ENCODE measurements at regions not wholly inside any gene's neighbourhood (a gene's known extent, or its start where the extent isn't known, plus 50 kb on each side); places are given as distances from the start of the nearest gene placed in this dataset.

GRCh38 chr2:150729495-150729955 lies 242.1 kb upstream of the RND3 start:
- ChIA-PET POLR2A (no interaction called here), CTCF (no interaction called here)
- no peaks in the 10 kb centered on the region for H3K36me3 ChIP-seq (ENCODE audit: control insufficient read depth in 2 of 3, insufficient read depth in 3 of 3, low read length in 3 of 3)
- DNase-seq (no peak), ATAC-seq (no peak)
- peaks cover 0 to 6% (median 0%) of the 10 kb centered on the region in 5 donors for H3K27me3 Mint-ChIP-seq
- H3K27ac Mint-ChIP-seq = no peak overlapping the region
- peaks cover 0 to 7% (median 0%) of the 10 kb centered on the region in 11 donors for H3K9me3 Mint-ChIP-seq
- no peaks in the 10 kb centered on the region for H3K4me1 Mint-ChIP-seq
- H3K4me3 Mint-ChIP-seq = no peak overlapping the region
- H3K36me3 Mint-ChIP-seq = no peaks in the 10 kb centered on the region
- H3K27me3 ChIP-seq (ENCODE audit: control insufficient read depth in 2 of 2, insufficient read depth in 2 of 2, low read length in 2 of 2) = no peaks in the 10 kb centered on the region
- H3K9me3 ChIP-seq (ENCODE audit: control insufficient read depth in 2 of 3, low read length in 3 of 3) = no peaks in the 10 kb centered on the region
- no peak overlapping the region for H3K27ac ChIP-seq (ENCODE audit: low read depth, low read length)
- no peak overlapping the region for H3K4me3 ChIP-seq (ENCODE audit: low read length)
- no peaks in the 10 kb centered on the region for H3K4me1 ChIP-seq (ENCODE audit: control insufficient read depth in 2 of 2, insufficient read depth in 2 of 2, low read length in 2 of 2)
- intact Hi-C loops (cut with micrococcal nuclease) = no loop called here

DNA sequence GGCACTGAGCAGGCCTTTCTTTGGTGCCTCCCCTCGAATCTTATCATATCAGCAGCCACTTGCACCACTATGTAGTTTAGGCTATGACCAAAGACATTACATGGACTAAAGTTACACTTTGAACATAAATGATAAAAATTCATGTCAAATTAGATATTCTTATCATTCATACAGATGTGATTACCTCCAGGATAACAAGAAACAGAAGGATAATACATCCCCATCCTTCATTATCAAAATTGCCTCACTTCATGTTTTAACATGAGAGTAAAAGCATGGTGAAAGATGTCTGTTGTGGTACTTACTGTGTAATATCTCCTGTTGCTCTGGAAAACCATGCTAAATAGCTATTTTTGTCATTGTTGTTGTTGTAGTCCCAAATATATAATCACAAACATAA lies 230.8 kb upstream of the RND3 start:
- Histone ChIP-seq H3K27me3 (ENCODE audit: control insufficient read depth in 2 of 2, insufficient read depth in 2 of 2, low read length in 2 of 2) (no peaks in the 10 kb centered on the region), H3K27ac (ENCODE audit: low read depth, low read length) (no peak overlapping the region), H3K9me3 (ENCODE audit: control insufficient read depth in 2 of 3, low read length in 3 of 3) (no peaks in the 10 kb centered on the region), H3K4me1 (ENCODE audit: control insufficient read depth in 2 of 2, insufficient read depth in 2 of 2, low read length in 2 of 2) (no peaks in the 10 kb centered on the region), H3K4me3 (ENCODE audit: low read length) (no peak overlapping the region), H3K36me3 (ENCODE audit: control insufficient read depth in 2 of 3, insufficient read depth in 3 of 3, low read length in 3 of 3) (no peaks in the 10 kb centered on the region)
- H3K4me3 Mint-ChIP-seq = no peak overlapping the region
- no peak overlapping the region for H3K27ac Mint-ChIP-seq
- peaks cover 0 to 7% (median 0%) of the 10 kb centered on the region in 5 donors for H3K27me3 Mint-ChIP-seq
- intact Hi-C loops (cut with micrococcal nuclease) = no loop called here
- no peaks in the 10 kb centered on the region for H3K4me1 Mint-ChIP-seq
- ChIA-PET CTCF (no interaction called here), POLR2A (no interaction called here)
- H3K36me3 Mint-ChIP-seq = no peaks in the 10 kb centered on the region
- DNase-seq (no peak), ATAC-seq (no peak)
- H3K9me3 Mint-ChIP-seq = peaks cover 0 to 10% (median 0%) of the 10 kb centered on the region in 11 donors

GRCh38 chr2:150716186-150716585 lies 228.7 kb upstream of the RND3 start:
- intact Hi-C loops (cut with micrococcal nuclease) = no loop called here
- no peak overlapping the region for H3K4me3 ChIP-seq (ENCODE audit: low read length)
- peaks cover 0 to 8% (median 0%) of the 10 kb centered on the region in 11 donors for H3K9me3 Mint-ChIP-seq
- no peak overlapping the region for H3K27ac ChIP-seq (ENCODE audit: low read depth, low read length)
- no peaks in the 10 kb centered on the region for H3K36me3 Mint-ChIP-seq
- ATAC-seq (no peak), DNase-seq (no peak)
- H3K4me1 Mint-ChIP-seq = no peaks in the 10 kb centered on the region
- ChIA-PET POLR2A (no interaction called here), CTCF (no interaction called here)
- no peak overlapping the region for H3K27ac Mint-ChIP-seq
- H3K9me3 ChIP-seq (ENCODE audit: control insufficient read depth in 2 of 3, low read length in 3 of 3) = no peaks in the 10 kb centered on the region
- H3K36me3 ChIP-seq (ENCODE audit: control insufficient read depth in 2 of 3, insufficient read depth in 3 of 3, low read length in 3 of 3) = no peaks in the 10 kb centered on the region
- H3K4me3 Mint-ChIP-seq = no peak overlapping the region
- H3K27me3 ChIP-seq (ENCODE audit: control insufficient read depth in 2 of 2, insufficient read depth in 2 of 2, low read length in 2 of 2) = no peaks in the 10 kb centered on the region
- no peaks in the 10 kb centered on the region for H3K4me1 ChIP-seq (ENCODE audit: control insufficient read depth in 2 of 2, insufficient read depth in 2 of 2, low read length in 2 of 2)
- peaks cover 0 to 6% (median 0%) of the 10 kb centered on the region in 5 donors for H3K27me3 Mint-ChIP-seq

DNA sequence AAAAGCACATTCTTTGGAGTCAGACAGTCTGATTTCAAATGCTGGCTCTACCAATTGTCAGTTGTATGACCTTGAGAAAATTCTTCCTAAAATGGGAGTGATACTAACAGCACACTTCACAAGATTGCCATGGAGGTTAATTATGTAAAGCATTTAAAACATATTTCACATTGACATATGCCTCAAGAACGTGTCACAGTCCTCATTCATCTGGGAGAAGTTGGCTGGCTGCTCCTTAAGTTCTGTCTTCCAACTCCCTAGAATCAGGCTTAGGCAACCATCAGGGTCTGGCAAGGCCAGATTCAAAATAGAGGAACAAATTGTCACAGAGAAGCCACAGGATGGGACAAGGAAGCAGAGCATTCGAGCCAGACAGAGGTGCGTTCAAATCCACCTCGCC lies 228.0 kb upstream of the RND3 start:
- Mint-ChIP-seq H3K36me3 (no peaks in the 10 kb centered on the region), H3K9me3 (peaks cover 0 to 8% (median 0%) of the 10 kb centered on the region in 11 donors), H3K4me1 (no peaks in the 10 kb centered on the region), H3K27ac (no peak overlapping the region), H3K27me3 (peaks cover 0 to 6% (median 0%) of the 10 kb centered on the region in 5 donors), H3K4me3 (no peak overlapping the region)
- intact Hi-C loops (cut with micrococcal nuclease) = no loop called here
- ATAC-seq (no peak), DNase-seq (no peak)
- Histone ChIP-seq H3K9me3 (ENCODE audit: control insufficient read depth in 2 of 3, low read length in 3 of 3) (no peaks in the 10 kb centered on the region), H3K4me3 (ENCODE audit: low read length) (no peak overlapping the region), H3K27me3 (ENCODE audit: control insufficient read depth in 2 of 2, insufficient read depth in 2 of 2, low read length in 2 of 2) (no peaks in the 10 kb centered on the region), H3K36me3 (ENCODE audit: control insufficient read depth in 2 of 3, insufficient read depth in 3 of 3, low read length in 3 of 3) (no peaks in the 10 kb centered on the region), H3K27ac (ENCODE audit: low read depth, low read length) (no peak overlapping the region), H3K4me1 (ENCODE audit: control insufficient read depth in 2 of 2, insufficient read depth in 2 of 2, low read length in 2 of 2) (no peaks in the 10 kb centered on the region)
- ChIA-PET POLR2A (no interaction called here), CTCF (no interaction called here)

- Histone ChIP-seq H3K36me3 (ENCODE audit: control insufficient read depth in 2 of 3, insufficient read depth in 3 of 3, low read length in 3 of 3) (no peaks in the 10 kb centered on the region), H3K4me1 (ENCODE audit: control insufficient read depth in 2 of 2, insufficient read depth in 2 of 2, low read length in 2 of 2) (no peaks in the 10 kb centered on the region), H3K27ac (ENCODE audit: low read depth, low read length) (no peak overlapping the region), H3K9me3 (ENCODE audit: control insufficient read depth in 2 of 3, low read length in 3 of 3) (no peaks in the 10 kb centered on the region), H3K27me3 (ENCODE audit: control insufficient read depth in 2 of 2, insufficient read depth in 2 of 2, low read length in 2 of 2) (no peaks in the 10 kb centered on the region), H3K4me3 (ENCODE audit: low read length) (no peak overlapping the region)
- POLR2A ChIA-PET = no interaction called here
- CTCF ChIA-PET = no interaction called here
- no peaks in the 10 kb centered on the region for H3K36me3 Mint-ChIP-seq
- no peak overlapping the region for H3K4me3 Mint-ChIP-seq
- peaks cover 0 to 8% (median 0%) of the 10 kb centered on the region in 11 donors for H3K9me3 Mint-ChIP-seq
- H3K27ac Mint-ChIP-seq = no peak overlapping the region
- no peaks in the 10 kb centered on the region for H3K4me1 Mint-ChIP-seq
- ATAC-seq (no peak), DNase-seq (no peak)
- no peaks in the 10 kb centered on the region for H3K27me3 Mint-ChIP-seq
- intact Hi-C loops (cut with micrococcal nuclease) = no loop called here
Observed at GRCh38 chr2:150710916-150711315, 223.4 kb upstream of the RND3 start.

DNA sequence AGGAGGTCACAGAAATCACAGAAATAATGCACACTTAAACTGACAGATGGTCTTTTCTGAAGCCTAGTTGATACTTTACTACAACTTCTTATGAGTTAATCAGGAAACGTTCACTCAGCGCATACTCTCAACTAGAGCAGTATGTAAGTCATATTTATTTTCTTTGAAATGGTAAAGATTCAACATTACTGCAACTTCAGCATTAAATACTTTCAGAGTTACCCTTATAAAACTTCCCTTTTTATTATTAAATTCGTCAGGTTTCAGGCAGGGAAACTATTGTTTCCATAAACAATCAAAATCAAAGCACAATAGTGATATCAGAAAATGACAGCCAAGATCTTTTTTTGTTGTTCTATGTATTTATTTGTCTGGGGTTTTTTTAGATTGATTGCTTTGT lies 222.6 kb upstream of the RND3 start:
- Histone ChIP-seq H3K4me3 (ENCODE audit: low read length) (no peak overlapping the region), H3K9me3 (ENCODE audit: control insufficient read depth in 2 of 3, low read length in 3 of 3) (no peaks in the 10 kb centered on the region), H3K4me1 (ENCODE audit: control insufficient read depth in 2 of 2, insufficient read depth in 2 of 2, low read length in 2 of 2) (no peaks in the 10 kb centered on the region), H3K27ac (ENCODE audit: low read depth, low read length) (no peak overlapping the region), H3K27me3 (ENCODE audit: control insufficient read depth in 2 of 2, insufficient read depth in 2 of 2, low read length in 2 of 2) (no peaks in the 10 kb centered on the region), H3K36me3 (ENCODE audit: control insufficient read depth in 2 of 3, insufficient read depth in 3 of 3, low read length in 3 of 3) (no peaks in the 10 kb centered on the region)
- no peak for DNase-seq
- ChIA-PET POLR2A (no interaction called here), CTCF (no interaction called here)
- no peak overlapping the region for H3K27ac Mint-ChIP-seq
- peaks cover 0 to 8% (median 0%) of the 10 kb centered on the region in 11 donors for H3K9me3 Mint-ChIP-seq
- no peaks in the 10 kb centered on the region for H3K36me3 Mint-ChIP-seq
- no peaks in the 10 kb centered on the region for H3K27me3 Mint-ChIP-seq
- intact Hi-C loops (cut with micrococcal nuclease) = no loop called here
- ATAC-seq = no peak
- H3K4me1 Mint-ChIP-seq = no peaks in the 10 kb centered on the region
- no peak overlapping the region for H3K4me3 Mint-ChIP-seq

GRCh38 chr2:150706561-150706960 lies 219.1 kb upstream of the RND3 start:
- Histone ChIP-seq H3K4me1 (ENCODE audit: control insufficient read depth in 2 of 2, insufficient read depth in 2 of 2, low read length in 2 of 2) (no peaks in the 10 kb centered on the region), H3K27ac (ENCODE audit: low read depth, low read length) (no peak overlapping the region), H3K4me3 (ENCODE audit: low read length) (no peak overlapping the region), H3K27me3 (ENCODE audit: control insufficient read depth in 2 of 2, insufficient read depth in 2 of 2, low read length in 2 of 2) (no peaks in the 10 kb centered on the region), H3K9me3 (ENCODE audit: control insufficient read depth in 2 of 3, low read length in 3 of 3) (no peaks in the 10 kb centered on the region), H3K36me3 (ENCODE audit: control insufficient read depth in 2 of 3, insufficient read depth in 3 of 3, low read length in 3 of 3) (no peaks in the 10 kb centered on the region)
- DNase-seq (no peak), ATAC-seq (no peak)
- intact Hi-C loops (cut with micrococcal nuclease) = no loop called here
- no peaks in the 10 kb centered on the region for H3K36me3 Mint-ChIP-seq
- ChIA-PET CTCF (no interaction called here), POLR2A (no interaction called here)
- no peak overlapping the region for H3K4me3 Mint-ChIP-seq
- peaks cover 0 to 2% (median 0%) of the 10 kb centered on the region in 11 donors for H3K9me3 Mint-ChIP-seq
- H3K27me3 Mint-ChIP-seq = peaks cover 0 to 5% (median 2%) of the 10 kb centered on the region in 5 donors
- no peaks in the 10 kb centered on the region for H3K4me1 Mint-ChIP-seq
- H3K27ac Mint-ChIP-seq = no peak overlapping the region

Data from naive thymus-derived CD4-positive, alpha-beta T cell (primary cell).